Retina (tissue), 1 donor: ENCODE measurements at regions not wholly inside any gene's neighbourhood (a gene's known extent, or its start where the extent isn't known, plus 50 kb on each side); places are given as distances from the start of the nearest gene placed in this dataset.
A peak's percentile ranks its signal among the peaks of the same experiment; 100 is the strongest.
"Not testable (repeated sequence)": the region's sequence is repeated elsewhere in the genome, so short reads cannot be mapped to it uniquely, and the experiment has no call there.

ENCODE experiments used
- DNase-seq: peaks from one replicate; pipeline ENCODE4 v3.0.0-alpha.2; 2016

DNA sequence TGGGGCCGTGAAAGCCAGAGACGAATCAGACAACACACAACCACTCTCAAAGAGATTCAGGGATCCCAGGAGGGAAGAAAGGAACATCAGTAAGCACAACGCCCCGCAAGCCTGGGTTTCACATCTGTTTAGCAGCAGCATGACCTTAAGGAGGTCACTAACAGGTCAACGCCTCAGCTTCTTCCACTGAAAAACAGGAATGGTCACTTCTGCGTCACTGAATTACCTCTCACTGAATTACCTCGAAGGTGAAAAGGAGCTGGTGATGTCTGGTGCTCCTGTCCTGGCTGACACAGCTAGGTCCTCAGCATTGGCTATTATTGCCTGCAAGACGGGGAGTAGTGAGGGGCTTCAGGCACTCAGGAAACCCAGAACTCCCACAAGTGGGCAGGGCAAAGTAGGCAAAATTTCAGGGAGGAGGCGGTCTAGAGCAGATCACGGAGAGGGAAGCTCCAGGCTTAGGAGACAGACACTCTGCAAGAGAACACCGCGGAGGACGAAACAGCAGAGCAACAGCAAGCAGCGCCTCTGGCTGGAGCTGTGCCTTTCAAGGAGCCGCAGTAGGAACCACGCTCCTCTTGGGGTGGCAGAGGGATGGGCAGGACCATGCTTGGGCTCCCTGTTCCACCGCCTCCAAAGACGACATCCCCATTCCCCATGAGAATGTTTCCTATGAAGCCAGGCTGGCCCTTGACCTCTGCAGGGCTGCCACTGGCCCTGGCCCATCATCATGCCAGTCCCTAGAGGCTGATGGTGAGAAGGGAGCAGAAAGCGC, 108.4 kb downstream of the SINHCAF start:
- no peak for DNase-seq

DNA sequence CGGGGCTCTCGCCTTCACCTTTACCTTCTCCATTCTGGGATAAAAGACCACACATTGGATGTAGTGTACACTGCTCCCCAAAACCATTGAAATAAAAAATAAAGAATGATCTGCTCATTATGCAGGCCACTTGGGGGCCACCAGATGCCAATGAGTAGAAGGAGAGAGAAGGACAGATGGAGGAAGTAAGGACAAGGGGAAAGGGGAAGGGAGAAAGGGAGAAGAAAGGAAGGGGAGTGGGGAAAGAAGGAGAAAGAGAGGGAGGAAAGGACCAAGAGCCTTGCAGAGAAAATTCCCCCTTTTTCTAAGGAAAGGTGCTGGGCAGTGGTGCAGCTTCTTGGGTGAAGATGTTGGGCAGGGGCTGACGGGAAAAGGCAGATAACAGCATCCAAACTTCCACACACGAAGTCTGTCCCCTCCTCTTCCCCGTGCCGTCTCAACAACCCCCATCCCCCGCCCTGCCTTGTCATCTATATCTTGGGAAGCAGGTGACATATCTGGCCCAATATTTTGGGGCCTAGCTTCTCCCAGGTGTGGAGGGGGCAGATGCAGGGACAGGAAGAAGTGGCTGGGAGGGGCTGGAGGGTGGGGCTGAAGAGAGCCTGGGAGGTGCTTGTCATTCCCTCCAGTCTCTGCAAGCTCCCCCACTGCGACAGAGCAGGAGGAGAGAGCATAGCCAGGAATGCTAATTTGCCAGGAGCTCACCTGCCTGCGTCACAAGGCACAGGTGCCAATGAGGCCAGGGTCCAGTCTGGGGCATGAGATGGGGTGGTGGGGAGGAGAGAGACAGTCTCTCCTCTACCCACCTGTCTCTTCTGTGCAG, 107.5 kb downstream of the SINHCAF start:
- no peak for DNase-seq

DNA sequence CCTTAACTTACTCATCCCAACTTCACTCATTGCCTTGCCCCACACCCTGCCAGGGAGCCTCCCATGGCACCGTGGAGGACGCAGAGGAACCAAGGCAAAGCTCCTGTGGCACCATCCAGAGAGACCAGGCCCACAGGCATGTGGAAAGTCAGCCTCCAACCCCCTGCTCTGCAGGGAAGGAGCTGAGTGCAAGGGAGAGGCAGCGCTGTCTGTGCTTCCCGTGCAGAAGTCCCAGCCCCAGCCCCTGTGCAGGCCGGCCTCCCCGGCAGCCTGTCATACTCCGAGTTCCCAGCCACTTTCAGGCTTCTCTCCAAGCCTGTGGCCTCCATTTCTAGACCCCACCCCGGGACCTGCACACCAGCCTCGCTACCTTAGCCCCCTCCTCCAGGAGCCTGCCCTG, 106.4 kb downstream of the SINHCAF start:
- no peak for DNase-seq

DNA sequence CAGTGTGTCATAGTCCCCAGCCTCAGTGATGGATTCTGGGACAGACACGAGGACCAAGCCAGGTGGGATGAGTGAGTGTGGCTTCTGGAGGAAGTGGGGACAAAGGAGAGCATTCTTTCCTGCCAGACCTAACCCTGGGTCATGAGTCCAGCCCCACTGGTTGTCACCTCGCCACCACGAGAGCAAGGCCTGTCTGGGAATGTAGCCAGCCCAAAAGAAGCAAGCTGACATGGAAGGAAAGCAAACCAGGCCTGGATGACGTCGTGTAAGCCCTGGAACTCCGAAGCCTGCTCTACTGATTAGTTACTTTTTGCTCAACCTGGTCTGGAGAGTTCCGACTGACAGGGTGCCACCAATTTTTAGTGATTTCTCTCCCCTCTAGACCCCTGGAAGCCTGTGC, 105.9 kb downstream of the SINHCAF start:
- no peak for DNase-seq

DNA sequence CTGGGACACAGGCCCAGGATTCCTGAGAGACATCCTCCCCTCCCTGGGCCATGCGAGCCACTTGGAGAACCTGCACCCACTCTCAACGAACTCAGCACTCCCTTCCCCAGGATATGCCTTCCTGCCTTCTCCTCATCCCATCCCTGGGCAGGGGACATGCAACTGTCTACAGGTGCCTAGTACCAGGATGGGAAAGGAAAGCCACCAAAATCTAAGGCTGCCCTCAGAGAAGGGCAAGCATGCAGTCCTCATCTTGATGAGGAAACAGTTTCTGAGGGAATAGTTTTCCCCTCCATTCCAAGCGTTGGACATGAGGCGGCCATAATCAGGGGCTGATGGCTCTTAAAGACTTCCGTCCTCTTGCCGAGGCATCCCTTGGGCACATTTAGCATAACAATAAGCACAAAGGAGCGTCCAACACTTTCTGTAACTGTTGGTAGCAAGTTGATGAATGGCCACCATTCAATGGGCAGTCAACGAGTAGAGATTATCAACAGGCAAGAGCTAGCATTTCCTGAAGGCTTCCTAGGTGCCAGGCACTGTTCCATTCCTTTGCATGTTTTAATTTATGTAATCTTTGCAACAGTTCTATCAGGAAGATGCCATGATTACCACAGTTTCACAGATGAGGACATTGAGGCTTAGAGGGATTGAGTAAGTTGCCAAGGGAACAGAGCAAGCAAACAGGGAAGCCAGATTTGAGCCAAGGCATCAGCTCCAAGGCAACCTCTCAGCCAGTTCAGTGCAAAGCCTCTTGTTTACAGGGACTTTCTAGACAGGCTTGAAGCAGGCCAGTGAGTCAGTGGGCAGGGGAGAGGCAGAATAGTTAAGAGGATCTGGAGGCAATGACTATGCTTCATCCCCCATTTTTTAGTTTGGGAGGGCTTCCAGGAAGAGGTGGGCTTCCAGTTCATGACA, 105.1 kb downstream of the SINHCAF start:
- no peak for DNase-seq

DNA sequence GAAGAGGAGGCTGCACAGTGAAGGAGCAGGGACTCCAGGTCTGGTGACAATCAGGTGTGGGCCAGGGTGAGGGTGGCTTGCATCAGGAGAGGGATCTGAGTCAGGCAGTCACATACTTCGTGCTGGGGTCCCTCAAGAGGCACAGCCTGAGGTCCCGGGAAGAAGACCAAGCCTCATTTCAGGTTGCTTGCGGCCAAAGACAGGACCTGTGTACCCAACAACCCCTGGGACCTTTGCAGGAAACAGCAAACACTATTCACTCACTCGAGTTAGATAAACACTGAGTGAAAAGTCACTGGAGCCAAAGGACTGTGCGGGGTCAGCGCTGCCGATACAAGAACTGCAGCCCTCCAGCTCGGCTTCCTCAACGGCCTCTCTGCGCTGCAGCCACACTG, 104.4 kb downstream of the SINHCAF start:
- DNase-seq, result no peak

DNA sequence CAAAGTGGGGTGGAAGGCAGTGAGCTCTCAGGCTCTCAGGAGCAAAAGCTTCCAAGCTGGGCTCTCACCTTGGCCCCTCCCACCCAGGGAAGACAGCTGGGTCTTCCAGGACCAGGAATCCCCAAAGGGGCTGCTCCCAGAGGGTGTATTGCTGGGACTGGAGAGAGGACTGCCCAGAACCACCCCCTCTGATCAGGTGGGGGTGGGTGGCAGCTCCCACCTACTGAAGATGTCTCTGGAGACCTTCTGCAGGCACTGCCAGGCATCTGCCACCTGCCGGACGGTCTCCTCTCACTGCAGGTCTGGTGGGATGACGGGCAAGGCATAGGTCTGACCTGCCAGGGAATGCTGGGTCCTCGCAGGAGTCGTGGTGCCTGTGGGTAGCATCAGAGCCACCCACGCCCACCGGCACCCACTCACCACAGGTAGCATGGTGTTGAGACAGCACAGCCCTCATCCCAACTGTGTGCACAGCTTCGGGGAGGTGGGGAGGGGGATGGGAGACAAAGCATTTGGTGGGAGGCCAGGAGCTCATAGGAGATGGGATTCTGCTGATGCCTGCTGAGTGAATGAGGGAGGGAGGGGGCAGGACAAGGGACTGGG, 103.2 kb downstream of the SINHCAF start:
- no peak for DNase-seq

DNA sequence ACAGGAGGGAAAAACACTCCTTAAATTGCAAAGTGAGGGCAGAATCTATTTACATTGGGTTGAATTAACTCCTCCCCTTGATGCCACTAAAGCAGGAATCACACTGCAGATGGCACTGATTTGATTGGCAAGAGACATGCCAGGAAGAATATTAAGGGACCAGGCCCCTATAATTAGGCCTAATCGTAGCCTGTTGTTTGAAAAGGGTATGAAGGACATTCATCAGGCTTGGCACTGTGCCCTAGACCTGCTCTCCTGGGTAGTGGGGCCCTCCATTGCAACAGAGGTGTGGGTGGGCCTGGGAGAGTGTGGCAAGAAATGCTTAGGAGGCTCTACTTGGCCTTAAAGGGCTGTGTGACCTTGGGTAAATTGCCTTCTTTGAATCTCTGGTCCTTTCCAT, 102.3 kb downstream of the SINHCAF start:
- not testable (repeated sequence) for DNase-seq

DNA sequence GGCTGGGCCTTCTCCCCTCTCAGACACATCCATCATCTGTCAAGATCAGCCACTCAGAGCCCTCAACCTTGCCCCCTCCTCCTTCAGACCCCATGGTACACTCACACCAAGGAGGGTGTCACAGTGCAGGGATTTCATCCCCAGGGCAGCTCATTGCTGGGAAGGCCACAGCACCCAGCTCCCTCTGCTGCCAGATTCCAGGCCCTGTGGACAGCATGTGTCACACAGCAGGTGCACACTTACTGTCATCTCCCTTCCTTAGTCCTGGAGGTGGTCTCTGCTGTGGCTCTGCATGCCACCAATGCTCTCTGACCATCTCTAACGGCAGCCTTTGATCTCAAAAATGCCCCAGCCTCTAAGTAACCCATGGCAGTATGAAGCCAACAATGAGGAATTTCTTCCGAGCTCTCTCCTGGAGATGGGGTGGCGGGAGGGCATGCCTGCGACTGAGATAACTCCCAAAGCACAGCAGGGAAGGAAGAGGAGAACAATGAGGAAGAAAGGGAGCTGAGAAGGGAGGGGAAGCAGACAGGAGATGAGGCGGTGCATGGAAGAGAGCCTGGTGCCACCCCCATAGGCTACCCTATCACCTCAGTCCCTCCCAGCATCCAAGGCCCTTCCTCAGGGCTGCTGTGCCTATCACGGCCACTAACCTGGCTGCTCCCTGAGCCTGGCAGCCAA, 101.0 kb downstream of the SINHCAF start:
- no peak for DNase-seq

DNA sequence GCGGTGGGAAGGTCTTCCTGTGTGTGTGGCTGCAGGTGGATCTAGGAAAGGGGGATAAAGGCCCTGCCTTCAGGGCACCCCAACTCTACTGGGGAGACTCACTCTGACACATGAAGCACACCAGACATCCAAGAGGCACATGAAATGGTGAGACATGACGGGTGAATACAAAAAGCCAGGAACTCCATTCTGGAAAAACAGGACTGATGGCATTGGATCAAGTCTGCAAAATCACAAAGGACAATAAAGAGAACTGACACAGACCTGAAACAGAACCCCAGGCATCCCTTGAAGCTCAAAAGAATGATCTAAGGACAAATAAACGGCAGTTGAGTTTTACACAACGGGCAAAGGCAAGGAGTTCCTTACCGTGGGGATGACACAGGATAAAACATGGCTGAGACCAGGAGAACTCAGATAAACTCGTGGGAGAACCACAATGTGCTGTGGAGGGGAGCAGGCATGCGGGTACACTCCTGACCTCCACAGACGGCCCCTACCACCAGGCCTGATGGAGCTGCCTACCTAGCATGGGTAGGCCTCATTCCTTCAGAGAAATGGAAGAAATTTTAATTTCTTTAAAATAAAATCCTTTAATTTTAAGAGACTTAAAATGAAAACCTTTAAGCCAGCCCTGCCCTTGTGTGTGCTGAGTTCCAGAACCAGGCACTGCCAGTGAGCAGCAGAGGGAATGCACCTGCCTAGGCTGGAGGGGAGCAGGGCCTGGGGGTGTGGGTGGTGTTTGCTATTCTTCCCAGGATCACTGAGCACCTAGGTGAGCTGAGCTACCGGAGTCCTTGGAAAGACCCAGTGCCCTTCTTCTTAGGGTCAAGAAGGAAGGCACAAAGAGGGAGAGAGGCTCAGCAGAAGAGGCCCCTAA, 100.1 kb downstream of the SINHCAF start:
- DNase-seq, result no peak

DNA sequence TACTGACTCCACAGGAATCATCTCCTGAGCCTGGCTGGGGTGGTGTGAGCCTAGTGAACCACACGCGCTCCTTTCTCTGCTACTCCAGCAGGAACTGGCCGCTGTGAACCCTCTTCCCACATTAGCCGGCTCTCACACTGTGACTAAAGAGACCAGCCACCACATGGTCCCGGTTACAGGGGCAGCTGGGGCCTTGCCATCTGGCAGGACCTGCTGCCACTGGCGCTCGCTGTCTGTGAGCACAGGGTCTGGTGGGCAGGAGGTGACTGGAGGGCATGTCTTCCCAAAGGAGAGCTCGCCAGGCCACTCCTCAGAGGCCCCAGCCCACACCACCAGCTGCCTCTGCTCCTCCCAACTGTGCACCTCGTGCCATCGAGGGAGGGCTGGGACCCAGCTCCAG, 99.3 kb downstream of the SINHCAF start:
- DNase-seq, result peak; percentile 51

DNA sequence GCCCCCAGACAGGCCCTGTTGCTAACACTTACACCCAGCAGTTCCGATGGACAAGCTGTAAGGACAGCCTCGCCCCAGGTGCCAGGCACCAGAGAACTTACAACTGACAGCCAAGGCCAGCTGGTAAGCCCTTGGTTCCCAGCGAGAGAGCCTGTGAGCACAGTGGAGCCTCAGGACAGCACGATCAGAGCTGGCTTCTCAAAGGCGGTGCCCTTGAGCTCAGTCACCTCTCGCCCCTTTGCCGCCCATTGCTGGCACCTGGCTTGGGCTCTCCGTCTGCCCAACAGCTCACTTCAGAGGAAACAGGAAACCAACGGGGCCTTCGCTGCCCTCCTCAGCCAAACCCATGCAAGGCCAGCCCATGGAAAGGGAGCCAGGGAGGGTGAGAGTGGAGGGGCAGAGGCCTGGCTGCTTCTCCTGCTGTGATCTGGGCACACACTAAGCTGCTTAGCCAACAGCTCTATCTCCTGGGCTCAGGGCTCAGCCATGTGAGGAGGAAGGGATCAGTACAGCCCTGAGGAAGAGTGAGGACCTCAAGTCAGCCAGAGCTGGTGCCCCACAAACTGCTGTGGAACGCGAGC, 98.5 kb downstream of the SINHCAF start:
- no peak for DNase-seq

DNA sequence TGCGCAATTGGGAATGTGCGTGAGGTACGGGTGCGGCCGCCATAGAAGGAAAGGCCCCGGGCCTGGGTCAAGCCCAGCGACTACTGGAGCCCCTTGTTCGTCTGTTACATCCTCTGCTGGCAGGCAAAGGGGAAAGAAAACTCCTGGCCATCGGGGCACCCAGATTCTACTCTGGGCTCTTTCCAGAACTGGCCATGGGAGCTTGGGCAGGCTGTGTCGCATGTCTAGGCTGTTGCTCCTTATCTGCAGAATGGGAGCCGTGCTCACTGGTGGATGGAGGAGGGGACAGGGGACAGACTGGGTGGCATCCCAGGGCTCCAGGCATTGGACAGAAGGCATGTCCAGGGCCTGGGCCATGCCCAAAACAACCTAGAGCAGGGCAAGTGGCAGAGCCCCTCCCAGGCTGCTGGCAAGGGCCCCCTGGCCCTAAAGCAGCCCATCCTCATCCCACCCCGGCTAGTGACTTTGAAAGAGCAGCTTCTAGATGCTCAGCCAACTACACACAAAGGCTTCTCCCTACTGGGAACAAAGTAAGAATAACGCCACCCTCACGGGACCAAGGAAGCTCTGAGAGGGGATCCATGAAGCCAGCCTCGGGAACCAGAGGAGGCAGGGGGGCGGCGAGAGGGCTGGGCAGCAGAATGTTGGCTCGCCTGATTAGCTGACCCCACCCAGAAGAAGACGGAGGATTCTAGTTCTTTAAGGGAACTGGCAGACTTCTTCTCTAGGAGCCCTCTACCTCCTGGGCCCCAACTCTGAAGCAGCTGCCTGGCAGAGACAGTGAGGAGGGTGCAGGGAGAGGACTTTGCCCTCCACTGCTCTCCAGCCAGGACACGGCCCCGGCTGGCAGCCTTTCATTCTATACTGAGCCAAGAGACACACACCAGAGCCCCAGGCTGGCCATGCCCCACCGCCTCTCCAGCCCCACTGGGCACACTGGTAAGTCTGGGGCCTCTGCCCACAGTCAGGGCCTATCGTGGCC, 96.8 kb downstream of the SINHCAF start:
- no peak for DNase-seq

DNA sequence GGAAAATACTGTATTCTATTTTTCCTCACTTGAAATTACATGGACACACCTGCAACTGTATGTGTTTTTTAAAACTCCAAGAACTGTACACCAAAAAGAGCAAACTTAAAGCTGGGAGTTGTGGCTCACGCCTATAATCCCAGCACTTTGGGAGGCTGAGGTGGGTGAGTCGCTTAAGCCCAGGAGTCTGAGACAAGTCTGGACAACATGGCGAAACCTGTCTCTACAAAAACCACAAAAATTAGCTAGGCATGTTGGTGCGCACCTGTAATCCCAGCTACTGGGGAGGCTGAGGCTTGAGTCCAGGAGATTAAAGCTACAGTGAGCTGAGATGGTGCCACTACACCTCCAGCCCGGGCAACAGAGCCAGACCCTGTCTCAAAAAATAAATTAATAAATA, 95.9 kb downstream of the SINHCAF start:
- DNase-seq, result no peak
